Vagina (tissue), 2 donors: ENCODE measurements at regions not wholly inside any gene's neighbourhood (a gene's known extent, or its start where the extent isn't known, plus 50 kb on each side); places are given as distances from the start of the nearest gene placed in this dataset.
"Not testable (repeated sequence)": the region's sequence is repeated elsewhere in the genome, so short reads cannot be mapped to it uniquely, and the experiment has no call there.

Experiments
- DNase-seq, 2 donors: peaks; one replicate each; pipeline ENCODE4 v3.0.0-alpha.2; 2017; ENCODE audit errors: extremely low spot score in 2 of 2
- H3K27ac ChIP-seq: fragments of 200-600 bp; sonication (generic); one replicate; pipeline ENCODE4 v1.5.1; 2019
- H3K27me3 ChIP-seq: fragments of 200-600 bp; sonication (generic); one replicate; pipeline ENCODE4 v1.5.1; 2019
- H3K36me3 ChIP-seq, 2 donors: fragments of 200-600 bp; sonication (generic); one replicate each; pipeline ENCODE4 v1.5.1; 2017 to 2019
- H3K4me1 ChIP-seq: fragments of 200-600 bp; sonication (generic); one replicate; pipeline ENCODE4 v1.5.1; 2019
- H3K4me3 ChIP-seq, 2 donors: fragments of 200-600 bp; sonication (generic); 1 replicate in 1 of 2; 2 replicates in 1 of 2; pipeline ENCODE4 v1.5.1; 2016 to 2019
- H3K9me3 ChIP-seq: fragments of 200-600 bp; sonication (generic); one replicate; pipeline ENCODE4 v1.5.1; 2019
- intact Hi-C: fragments of 100-400 bp; cut with DNase I; formaldehyde crosslinking; loops from one replicate; pipeline ENCODE4 v1.15.1; 2023

GRCh38 chr9:67312504-67312903 lies 320.2 kb upstream of the SPATA31A3 start:
- H3K4me3 ChIP-seq, H3K4me1 ChIP-seq, intact Hi-C loops, H3K9me3 ChIP-seq, H3K27ac ChIP-seq, H3K27me3 ChIP-seq, DNase-seq, H3K36me3 ChIP-seq: not testable (repeated sequence)

- intact Hi-C loops, H3K9me3 ChIP-seq, H3K4me3 ChIP-seq, H3K27ac ChIP-seq, H3K4me1 ChIP-seq, H3K36me3 ChIP-seq, H3K27me3 ChIP-seq, DNase-seq: not testable (repeated sequence)
Measured at GRCh38 chr9:67307109-67307508, 314.8 kb upstream of the SPATA31A3 start.

GRCh38 chr9:67288797-67289196 lies 296.4 kb upstream of the SPATA31A3 start:
- H3K27ac ChIP-seq, H3K4me1 ChIP-seq, H3K36me3 ChIP-seq, DNase-seq, intact Hi-C loops, H3K9me3 ChIP-seq, H3K27me3 ChIP-seq, H3K4me3 ChIP-seq: not testable (repeated sequence)

GRCh38 chr9:67288117-67288735 lies 295.9 kb upstream of the SPATA31A3 start:
- intact Hi-C loops, H3K36me3 ChIP-seq, H3K4me3 ChIP-seq, H3K9me3 ChIP-seq, H3K27ac ChIP-seq, H3K4me1 ChIP-seq, DNase-seq, H3K27me3 ChIP-seq: not testable (repeated sequence)

GRCh38 chr9:67284299-67284698 lies 291.9 kb upstream of the SPATA31A3 start:
- H3K4me3 ChIP-seq, H3K9me3 ChIP-seq, H3K27me3 ChIP-seq, intact Hi-C loops, DNase-seq, H3K27ac ChIP-seq, H3K4me1 ChIP-seq, H3K36me3 ChIP-seq: not testable (repeated sequence)

GRCh38 chr9:67281574-67281973 lies 289.2 kb upstream of the SPATA31A3 start:
- DNase-seq, H3K27ac ChIP-seq, H3K4me1 ChIP-seq, H3K36me3 ChIP-seq, H3K27me3 ChIP-seq, H3K9me3 ChIP-seq, intact Hi-C loops, H3K4me3 ChIP-seq: not testable (repeated sequence)

GRCh38 chr9:67269692-67270091 lies 277.3 kb upstream of the SPATA31A3 start:
- H3K9me3 ChIP-seq, H3K4me1 ChIP-seq, DNase-seq, H3K27me3 ChIP-seq, H3K36me3 ChIP-seq, H3K27ac ChIP-seq, intact Hi-C loops, H3K4me3 ChIP-seq: not testable (repeated sequence)

- H3K27ac ChIP-seq, H3K4me1 ChIP-seq, H3K36me3 ChIP-seq, H3K4me3 ChIP-seq, H3K27me3 ChIP-seq, intact Hi-C loops, H3K9me3 ChIP-seq, DNase-seq: not testable (repeated sequence)
Measured at GRCh38 chr9:67257894-67258293, 265.5 kb upstream of the SPATA31A3 start.

- DNase-seq, H3K4me1 ChIP-seq, H3K27ac ChIP-seq, H3K36me3 ChIP-seq, H3K9me3 ChIP-seq, intact Hi-C loops, H3K4me3 ChIP-seq, H3K27me3 ChIP-seq: not testable (repeated sequence)
Measured at GRCh38 chr9:67248967-67249366, 256.6 kb upstream of the SPATA31A3 start.

GRCh38 chr9:67212073-67212472 lies 219.7 kb upstream of the SPATA31A3 start:
- H3K36me3 ChIP-seq, H3K4me1 ChIP-seq, H3K9me3 ChIP-seq, intact Hi-C loops, H3K27ac ChIP-seq, H3K4me3 ChIP-seq, H3K27me3 ChIP-seq: not testable (repeated sequence)
- DNase-seq = peak in 1 of 2 donors; percentile 16

GRCh38 chr9:67210842-67211241 lies 218.5 kb upstream of the SPATA31A3 start:
- H3K36me3 ChIP-seq, H3K4me3 ChIP-seq, H3K27ac ChIP-seq, intact Hi-C loops, H3K27me3 ChIP-seq, H3K4me1 ChIP-seq, H3K9me3 ChIP-seq, DNase-seq: not testable (repeated sequence)

- intact Hi-C loops = not testable (repeated sequence)
Measured at GRCh38 chr9:67208831-67209437, 216.6 kb upstream of the SPATA31A3 start.

GRCh38 chr9:67196135-67196534 lies 203.8 kb upstream of the SPATA31A3 start:
- DNase-seq, H3K27ac ChIP-seq, intact Hi-C loops, H3K36me3 ChIP-seq, H3K9me3 ChIP-seq, H3K27me3 ChIP-seq, H3K4me1 ChIP-seq, H3K4me3 ChIP-seq: not testable (repeated sequence)

More at GRCh38 chr9:67208831-67209437, 216.6 kb upstream of the SPATA31A3 start:
- not testable (repeated sequence) for H3K9me3 ChIP-seq, H3K36me3 ChIP-seq, H3K27ac ChIP-seq, H3K4me1 ChIP-seq, H3K4me3 ChIP-seq, H3K27me3 ChIP-seq, DNase-seq

- H3K36me3 ChIP-seq, H3K4me3 ChIP-seq, H3K9me3 ChIP-seq, DNase-seq, H3K27ac ChIP-seq, intact Hi-C loops, H3K4me1 ChIP-seq, H3K27me3 ChIP-seq: not testable (repeated sequence)
Measured at GRCh38 chr9:67195357-67195756, 203.0 kb upstream of the SPATA31A3 start.
